DND-41 (cell line): ENCODE measurements at regions not wholly inside any gene's neighbourhood (a gene's known extent, or its start where the extent isn't known, plus 50 kb on each side); places are given as distances from the start of the nearest gene placed in this dataset.

Experiments used
- ATAC-seq: fragments of 200-7000 bp; cut with Tn5 transposase; 3 replicates; pipeline ENCODE4 v1.9.1; 2021; ENCODE audit warnings: low read depth; ENCODE audit not compliant: insufficient read depth
- DNase-seq: peaks from one replicate; pipeline ENCODE4 v3.0.0-alpha.2; 2020
- H2AFZ ChIP-seq: 2 replicates; pipeline ENCODE4 v1.6.0; 2012; ENCODE audit warnings: low read depth, low read length
- H3K27ac ChIP-seq: 2 replicates; pipeline ENCODE4 v1.5.1; 2012; ENCODE audit warnings: low read length, inconsistent platforms
- H3K27me3 ChIP-seq: fragments of 200-600 bp; sonication (generic); 2 replicates; pipeline ENCODE4 v1.6.0; 2012; ENCODE audit warnings: low read length, mild to moderate bottlenecking, inconsistent platforms; ENCODE audit not compliant: insufficient read depth, poor library complexity
- H3K36me3 ChIP-seq: 2 replicates; pipeline ENCODE4 v1.5.1; 2012; ENCODE audit warnings: low read length, inconsistent platforms; ENCODE audit not compliant: insufficient read depth
- H3K4me1 ChIP-seq: 2 replicates; pipeline ENCODE4 v1.5.1; 2012; ENCODE audit warnings: mild to moderate bottlenecking, low read length; ENCODE audit not compliant: insufficient read depth
- H3K4me2 ChIP-seq: 2 replicates; pipeline ENCODE4 v1.6.0; 2012; ENCODE audit warnings: mild to moderate bottlenecking, moderate library complexity, low read length, inconsistent platforms; ENCODE audit not compliant: insufficient read depth
- H3K4me3 ChIP-seq, 2 experiments: fragments of 200-600 bp in 1 of 2; shearing (Covaris generic) in 1 of 2; 2 replicates each; pipeline ENCODE4 v1.5.1; 2012 to 2016; ENCODE audit warnings: inconsistent platforms in 2 of 2, low read length in 2 of 2, mild to moderate bottlenecking in 2 of 2, low read depth in 1 of 2, moderate library complexity in 1 of 2
- H3K79me2 ChIP-seq: 2 replicates; pipeline ENCODE4 v1.6.0; 2012; ENCODE audit warnings: low read length, inconsistent platforms; ENCODE audit not compliant: insufficient read depth
- H3K9ac ChIP-seq: 2 replicates; pipeline ENCODE4 v1.6.0; 2012; ENCODE audit warnings: low read depth, mild to moderate bottlenecking, inconsistent platforms, low read length, moderate library complexity
- H3K9me3 ChIP-seq: 2 replicates; pipeline ENCODE4 v1.5.1; 2012; ENCODE audit warnings: low read length, moderate library complexity, mild to moderate bottlenecking, inconsistent platforms; ENCODE audit not compliant: insufficient read depth, severe bottlenecking
- H4K20me1 ChIP-seq: 2 replicates; pipeline ENCODE4 v1.6.0; 2012; ENCODE audit warnings: low read length; ENCODE audit not compliant: insufficient read depth
- CTCF ChIP-seq: IDR thresholded peaks from 2 replicates; pipeline ENCODE4 v1.5.1; 2012; ENCODE audit warnings: borderline replicate concordance, low read length, moderate library complexity, mild to moderate bottlenecking; ENCODE audit not compliant: poor library complexity, severe bottlenecking; ENCODE audit errors: extremely low read depth
- EZH2 ChIP-seq: IDR thresholded peaks from 3 replicates; pipeline ENCODE4 v1.6.1; 2012; ENCODE audit warnings: borderline replicate concordance, low read depth, mild to moderate bottlenecking, moderate library complexity, low read length, inconsistent platforms; ENCODE audit not compliant: severe bottlenecking

- H2AFZ ChIP-seq = no peak overlapping the region
- no peak overlapping the region for H3K9ac ChIP-seq
- H3K27ac ChIP-seq = no peak overlapping the region
- no peaks in the 10 kb centered on the region for H3K27me3 ChIP-seq
- DNase-seq (no peak), ATAC-seq (no peak)
- no peaks in the 10 kb centered on the region for H3K9me3 ChIP-seq
- H4K20me1 ChIP-seq = no peaks in the 10 kb centered on the region
- H3K79me2 ChIP-seq = no peaks in the 10 kb centered on the region
- H3K4me2 ChIP-seq = no peak overlapping the region
- H3K36me3 ChIP-seq = no peaks in the 10 kb centered on the region
- H3K4me1 ChIP-seq = no peaks in the 10 kb centered on the region
- no peak overlapping the region for H3K4me3 ChIP-seq
- TF ChIP-seq CTCF (no peak), EZH2 (no peak)
Observed at GRCh38 chr4:84231539-84232055, 267.5 kb downstream of the NKX6-1 start.

DNA sequence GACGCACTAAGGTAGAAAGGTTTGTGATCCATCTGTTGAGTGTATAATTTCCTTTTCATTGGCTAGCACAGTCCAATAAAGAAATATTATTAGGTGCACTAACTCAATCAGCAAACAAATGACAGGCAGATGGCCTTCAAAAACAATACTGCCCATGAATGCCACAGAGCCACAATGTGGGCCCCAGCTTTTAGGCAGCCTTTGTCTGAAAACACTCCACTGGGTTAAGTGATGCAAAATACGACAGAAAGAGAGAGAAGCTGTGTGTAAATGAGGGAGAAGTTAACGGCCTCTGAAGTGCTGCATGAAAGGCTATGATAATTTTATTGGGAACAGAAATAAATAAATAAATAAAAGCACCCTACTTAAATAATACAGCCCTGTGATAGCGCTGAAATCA is 274.6 kb downstream of the NKX6-1 start:
- no peak overlapping the region for H3K9ac ChIP-seq
- ATAC-seq (no peak), DNase-seq (no peak)
- H3K36me3 ChIP-seq = no peaks in the 10 kb centered on the region
- H3K4me1 ChIP-seq = no peaks in the 10 kb centered on the region
- TF ChIP-seq EZH2 (no peak), CTCF (no peak)
- no peak overlapping the region for H3K4me3 ChIP-seq
- H3K4me2 ChIP-seq = no peak overlapping the region
- no peaks in the 10 kb centered on the region for H4K20me1 ChIP-seq
- H3K9me3 ChIP-seq = no peaks in the 10 kb centered on the region
- no peak overlapping the region for H3K27ac ChIP-seq
- no peaks in the 10 kb centered on the region for H3K79me2 ChIP-seq
- H2AFZ ChIP-seq = no peak overlapping the region
- H3K27me3 ChIP-seq = no peaks in the 10 kb centered on the region

DNA sequence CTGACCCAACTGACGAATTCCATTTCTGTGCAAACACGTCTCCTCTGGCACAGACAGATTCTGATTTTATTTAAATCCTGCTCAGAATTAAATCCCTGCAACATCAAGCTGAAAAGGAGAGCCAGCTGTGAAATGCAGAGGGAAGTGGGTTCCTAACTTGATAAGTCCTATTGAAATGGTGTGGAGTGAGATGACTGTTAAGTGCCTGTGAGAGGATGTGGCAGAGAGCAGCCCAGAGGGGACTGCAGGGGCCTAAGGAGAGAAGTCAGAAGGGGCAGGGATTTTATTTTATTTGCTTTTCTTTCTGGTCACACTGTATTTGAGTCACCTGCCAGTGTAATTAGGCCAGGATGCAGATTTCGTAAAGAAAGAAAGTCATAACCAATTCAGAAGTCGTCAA is 277.4 kb downstream of the NKX6-1 start:
- ATAC-seq (no peak), DNase-seq (no peak)
- no peaks in the 10 kb centered on the region for H3K4me1 ChIP-seq
- H3K9ac ChIP-seq = no peak overlapping the region
- no peak overlapping the region for H2AFZ ChIP-seq
- TF ChIP-seq CTCF (no peak), EZH2 (no peak)
- H3K4me2 ChIP-seq = no peak overlapping the region
- no peak overlapping the region for H3K4me3 ChIP-seq
- H3K9me3 ChIP-seq = no peaks in the 10 kb centered on the region
- H3K27ac ChIP-seq = no peak overlapping the region
- H3K36me3 ChIP-seq = no peaks in the 10 kb centered on the region
- no peaks in the 10 kb centered on the region for H4K20me1 ChIP-seq
- H3K79me2 ChIP-seq = no peaks in the 10 kb centered on the region
- H3K27me3 ChIP-seq = no peaks in the 10 kb centered on the region

GRCh38 chr4:84220990-84221389 is 278.1 kb downstream of the NKX6-1 start:
- DNase-seq (no peak), ATAC-seq (no peak)
- Histone ChIP-seq H3K4me3 (no peak overlapping the region), H3K79me2 (no peaks in the 10 kb centered on the region), H3K4me1 (no peaks in the 10 kb centered on the region), H4K20me1 (no peaks in the 10 kb centered on the region), H3K27me3 (no peaks in the 10 kb centered on the region), H3K27ac (no peak overlapping the region), H2AFZ (no peak overlapping the region), H3K4me2 (no peak overlapping the region), H3K36me3 (no peaks in the 10 kb centered on the region), H3K9ac (no peak overlapping the region), H3K9me3 (no peaks in the 10 kb centered on the region)
- TF ChIP-seq EZH2 = no peak
